Cardiac fibroblast (primary cell): ENCODE measurements at regions not wholly inside any gene's neighbourhood (a gene's known extent, or its start where the extent isn't known, plus 50 kb on each side); places are given as distances from the start of the nearest gene placed in this dataset.

Experiments
- DNase-seq, 2 donors: peaks; one replicate each; pipeline versions ENCODE4 v3.0.0 to v3.0.0-alpha.2; 2010; ENCODE audit warnings: low read depth in 2 of 2
- H3K4me3 ChIP-seq, 2 donors: replicated peaks in 1 of 2; 1 replicate in 1 of 2; 2 replicates in 1 of 2; pipeline ENCODE4 v1.5.1; 2011; ENCODE audit warnings: low read depth in 2 of 2, low read length in 2 of 2, mild to moderate bottlenecking in 2 of 2, moderate library complexity in 1 of 2
- CTCF ChIP-seq: IDR thresholded peaks from one replicate; pipeline ENCODE4 v1.5.1; 2011; ENCODE audit warnings: low read depth, mild to moderate bottlenecking, low read length, inconsistent platforms

GRCh38 chr5:105917189-105917588 lies 1753.5 kb downstream of the EFNA5 start:
- no peak overlapping the region for H3K4me3 ChIP-seq
- no peak for TF ChIP-seq CTCF
- no peak for DNase-seq

GRCh38 chr5:105907016-105907415 lies 1763.7 kb downstream of the EFNA5 start:
- no peak overlapping the region for H3K4me3 ChIP-seq
- TF ChIP-seq CTCF = no peak
- DNase-seq = peak in 1 of 2 donors; percentile 24

- H3K4me3 ChIP-seq = no peak overlapping the region
- DNase-seq = peak; percentile 39 to 40
- TF ChIP-seq CTCF = no peak
Observed at GRCh38 chr5:105905392-105905791, 1765.3 kb downstream of the EFNA5 start.

- peak; percentile 5 to 33 for DNase-seq
- no peak overlapping the region for H3K4me3 ChIP-seq
- TF ChIP-seq CTCF = no peak
Observed at GRCh38 chr5:105903069-105903468, 1767.7 kb downstream of the EFNA5 start.

- H3K4me3 ChIP-seq = no peak overlapping the region
- DNase-seq = no peak
- no peak for TF ChIP-seq CTCF
Observed at GRCh38 chr5:105899726-105900125, 1771.0 kb downstream of the EFNA5 start.

GRCh38 chr5:105898183-105898582 lies 1772.6 kb downstream of the EFNA5 start:
- DNase-seq = no peak
- H3K4me3 ChIP-seq = no peak overlapping the region
- TF ChIP-seq CTCF = no peak

GRCh38 chr5:105885266-105885665 lies 1785.5 kb downstream of the EFNA5 start:
- peak; percentile 4 to 48 for DNase-seq
- TF ChIP-seq CTCF = no peak
- H3K4me3 ChIP-seq = no peak overlapping the region
